HG02610 (cell line): ENCODE measurements at regions not wholly inside any gene's neighbourhood (a gene's known extent, or its start where the extent isn't known, plus 50 kb on each side); places are given as distances from the start of the nearest gene placed in this dataset.
"Not testable (repeated sequence)": the region's sequence is repeated elsewhere in the genome, so short reads cannot be mapped to it uniquely, and the experiment has no call there.

Experiments used
- ATAC-seq: cut with Tn5 transposase; IDR thresholded peaks from one replicate; pipeline ENCODE4 v1.9.1; 2021; ENCODE audit warnings: mild to moderate bottlenecking, moderate library complexity; ENCODE audit not compliant: unreplicated experiment

GRCh38 chr2:39875182-39875913 is 96.3 kb upstream of the THUMPD2 start:
- no peak for ATAC-seq

- no peak for ATAC-seq
Measured at GRCh38 chr2:39874236-39874635, 95.2 kb upstream of the THUMPD2 start.

GRCh38 chr2:39873586-39873985 is 94.5 kb upstream of the THUMPD2 start:
- no peak for ATAC-seq

- no peak for ATAC-seq
Measured at GRCh38 chr2:39872748-39873147, 93.7 kb upstream of the THUMPD2 start.

- no peak for ATAC-seq
Measured at GRCh38 chr2:39871291-39871761, 92.3 kb upstream of the THUMPD2 start.

GRCh38 chr2:39870871-39871270 is 91.8 kb upstream of the THUMPD2 start:
- ATAC-seq: no peak

GRCh38 chr2:39867268-39867667 is 88.2 kb upstream of the THUMPD2 start:
- ATAC-seq: no peak

GRCh38 chr2:39865751-39866150 is 86.7 kb upstream of the THUMPD2 start:
- no peak for ATAC-seq

- ATAC-seq: not testable (repeated sequence)
Measured at GRCh38 chr2:39863672-39864071, 84.6 kb upstream of the THUMPD2 start.

GRCh38 chr2:39860538-39860937 is 81.5 kb upstream of the THUMPD2 start:
- ATAC-seq: no peak

GRCh38 chr2:39858677-39859076 is 79.6 kb upstream of the THUMPD2 start:
- no peak for ATAC-seq

GRCh38 chr2:39855856-39856255 is 76.8 kb upstream of the THUMPD2 start:
- ATAC-seq: no peak

- ATAC-seq: no peak
Measured at GRCh38 chr2:39854771-39855170, 75.7 kb upstream of the THUMPD2 start.

- no peak for ATAC-seq
Measured at GRCh38 chr2:39852831-39853230, 73.8 kb upstream of the THUMPD2 start.

- ATAC-seq: peak; percentile 72
Measured at GRCh38 chr2:39851651-39852110, 72.6 kb upstream of the THUMPD2 start.

- no peak for ATAC-seq
Measured at GRCh38 chr2:39851251-39851650, 72.2 kb upstream of the THUMPD2 start.

GRCh38 chr2:39849982-39850526 is 71.0 kb upstream of the THUMPD2 start:
- ATAC-seq: no peak

- ATAC-seq: no peak
Measured at GRCh38 chr2:39849064-39849463, 70.0 kb upstream of the THUMPD2 start.

GRCh38 chr2:39845460-39846146 is 66.5 kb upstream of the THUMPD2 start:
- ATAC-seq: no peak

- ATAC-seq: no peak
Measured at GRCh38 chr2:39839261-39839848, 60.3 kb upstream of the THUMPD2 start.

GRCh38 chr2:39838589-39838988 is 59.5 kb upstream of the THUMPD2 start:
- no peak for ATAC-seq
